ENCODE measurements at regions not wholly inside any gene's neighbourhood (a gene's known extent, or its start where the extent isn't known, plus 50 kb on each side); places are given as distances from the start of the nearest gene placed in this dataset.

DNA sequence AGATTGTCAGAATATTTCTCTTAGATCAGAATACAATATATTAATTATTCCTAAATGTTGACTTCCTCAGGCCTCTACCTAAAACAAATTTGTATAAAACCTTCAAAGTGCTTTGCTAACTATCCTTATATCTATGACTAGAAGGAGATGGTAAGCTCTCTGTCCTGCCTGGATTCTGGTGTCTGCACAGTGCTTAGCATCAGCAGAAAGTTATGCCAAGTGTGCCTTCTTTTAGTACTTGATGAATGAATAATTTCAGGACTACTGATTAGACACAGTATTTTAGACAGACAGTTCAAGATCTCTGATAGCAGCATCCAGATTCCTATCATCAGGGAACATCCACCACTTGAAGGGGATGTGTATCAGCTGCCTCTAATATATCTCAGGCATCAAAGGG lies 242.4 kb upstream of the TLL1 start:
- POLR2A ChIA-PET: no interaction called here
- TF ChIP-seq CBFB (CRISPR knock-in tag; IDR thresholded peaks at IDR 0.05): no peak
- TF ChIP-seq BCLAF1 (IDR thresholded peaks at IDR 0.05): no peak
- TF ChIP-seq NRL (CRISPR knock-in tag; IDR thresholded peaks at IDR 0.05; ENCODE audit: borderline replicate concordance): no peak
- TF ChIP-seq, protein P1, sequence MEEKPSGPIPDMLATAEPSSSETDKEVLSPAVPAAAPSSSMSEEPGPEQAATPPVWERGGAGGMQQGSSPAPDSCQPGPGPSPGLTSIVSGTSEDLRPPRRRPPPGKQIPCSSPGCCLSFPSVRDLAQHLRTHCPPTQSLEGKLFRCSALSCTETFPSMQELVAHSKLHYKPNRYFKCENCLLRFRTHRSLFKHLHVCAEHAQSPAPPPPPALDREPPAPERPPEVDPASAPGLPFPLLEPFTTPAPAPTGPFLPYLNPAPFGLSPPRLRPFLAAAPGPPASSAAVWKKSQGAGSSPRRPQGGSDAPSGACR (CRISPR knock-in tag; IDR thresholded peaks at IDR 0.05): no peak
- no peak for TF ChIP-seq ZNF12 (CRISPR knock-in tag; IDR thresholded peaks at IDR 0.05)
- TF ChIP-seq, protein P2, sequence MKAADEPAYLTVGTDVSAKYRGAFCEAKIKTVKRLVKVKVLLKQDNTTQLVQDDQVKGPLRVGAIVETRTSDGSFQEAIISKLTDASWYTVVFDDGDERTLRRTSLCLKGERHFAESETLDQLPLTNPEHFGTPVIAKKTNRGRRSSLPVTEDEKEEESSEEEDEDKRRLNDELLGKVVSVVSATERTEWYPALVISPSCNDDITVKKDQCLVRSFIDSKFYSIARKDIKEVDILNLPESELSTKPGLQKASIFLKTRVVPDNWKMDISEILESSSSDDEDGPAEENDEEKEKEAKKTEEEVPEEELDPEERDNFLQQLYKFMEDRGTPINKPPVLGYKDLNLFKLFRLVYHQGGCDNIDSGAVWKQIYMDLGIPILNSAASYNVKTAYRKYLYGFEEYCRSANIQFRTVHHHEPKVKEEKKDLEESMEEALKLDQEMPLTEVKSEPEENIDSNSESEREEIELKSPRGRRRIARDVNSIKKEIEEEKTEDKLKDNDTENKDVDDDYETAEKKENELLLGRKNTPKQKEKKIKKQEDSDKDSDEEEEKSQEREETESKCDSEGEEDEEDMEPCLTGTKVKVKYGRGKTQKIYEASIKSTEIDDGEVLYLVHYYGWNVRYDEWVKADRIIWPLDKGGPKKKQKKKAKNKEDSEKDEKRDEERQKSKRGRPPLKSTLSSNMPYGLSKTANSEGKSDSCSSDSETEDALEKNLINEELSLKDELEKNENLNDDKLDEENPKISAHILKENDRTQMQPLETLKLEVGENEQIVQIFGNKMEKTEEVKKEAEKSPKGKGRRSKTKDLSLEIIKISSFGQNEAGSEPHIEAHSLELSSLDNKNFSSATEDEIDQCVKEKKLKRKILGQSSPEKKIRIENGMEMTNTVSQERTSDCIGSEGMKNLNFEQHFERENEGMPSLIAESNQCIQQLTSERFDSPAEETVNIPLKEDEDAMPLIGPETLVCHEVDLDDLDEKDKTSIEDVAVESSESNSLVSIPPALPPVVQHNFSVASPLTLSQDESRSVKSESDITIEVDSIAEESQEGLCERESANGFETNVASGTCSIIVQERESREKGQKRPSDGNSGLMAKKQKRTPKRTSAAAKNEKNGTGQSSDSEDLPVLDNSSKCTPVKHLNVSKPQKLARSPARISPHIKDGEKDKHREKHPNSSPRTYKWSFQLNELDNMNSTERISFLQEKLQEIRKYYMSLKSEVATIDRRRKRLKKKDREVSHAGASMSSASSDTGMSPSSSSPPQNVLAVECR (CRISPR knock-in tag; IDR thresholded peaks at IDR 0.05; ENCODE audit: borderline replicate concordance): no peak
- TF ChIP-seq ZNF749 (CRISPR knock-in tag; IDR thresholded peaks at IDR 0.05; ENCODE audit: borderline replicate concordance): no peak
- no peak for TF ChIP-seq ESRRA (CRISPR knock-in tag; IDR thresholded peaks at IDR 0.05; ENCODE audit: low read depth)
- no peak for TF ChIP-seq ZNF484 (CRISPR knock-in tag; IDR thresholded peaks at IDR 0.05; ENCODE audit: borderline replicate concordance, low read depth)
- TF ChIP-seq ZBTB8A (CRISPR knock-in tag; IDR thresholded peaks at IDR 0.05; ENCODE audit: borderline replicate concordance, low read depth): no peak
- no peak for TF ChIP-seq NCOA1 (CRISPR knock-in tag; IDR thresholded peaks at IDR 0.05)
- TF ChIP-seq, protein P3, sequence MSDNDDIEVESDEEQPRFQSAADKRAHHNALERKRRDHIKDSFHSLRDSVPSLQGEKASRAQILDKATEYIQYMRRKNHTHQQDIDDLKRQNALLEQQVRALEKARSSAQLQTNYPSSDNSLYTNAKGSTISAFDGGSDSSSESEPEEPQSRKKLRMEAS (IDR thresholded peaks at IDR 0.05): no peak
- no peak for TF ChIP-seq MBNL3 (CRISPR knock-in tag; conservative IDR thresholded peaks at IDR 0.05)
- TF ChIP-seq ZNF720 (CRISPR knock-in tag; IDR thresholded peaks at IDR 0.05): no peak
- no peak for TF ChIP-seq SCMH1 (CRISPR knock-in tag; IDR thresholded peaks at IDR 0.05; ENCODE audit: borderline replicate concordance)
- TF ChIP-seq SPEN (CRISPR knock-in tag; IDR thresholded peaks at IDR 0.05; ENCODE audit: low read depth): no peak
- TF ChIP-seq CEBPG (CRISPR knock-in tag; IDR thresholded peaks at IDR 0.05): no peak
- TF ChIP-seq GTF3A (CRISPR knock-in tag; conservative IDR thresholded peaks at IDR 0.05): no peak

More for the DNA sequence above, 242.4 kb upstream of the TLL1 start:
- no peaks in the 10 kb centered on the region for H3K36me3 ChIP-seq (replicated peaks in 1 of 2; ENCODE audit: control insufficient read depth in 1 of 2, insufficient read depth in 2 of 2, low read length in 2 of 2)
- H3K27ac ChIP-seq (ENCODE audit: extremely low read length, insufficient read depth, low read length): no peak overlapping the region
- no peaks in the 10 kb centered on the region for H3K9me3 ChIP-seq (ENCODE audit: low read length)
- DNase-seq (ENCODE audit: low spot score) (no peak), ATAC-seq (no peak), FAIRE-seq (no peak)
- no TSS peak for BruUV-seq (replicated peaks)
- H4K20me1 ChIP-seq (ENCODE audit: insufficient read depth, low read length): no peaks in the 10 kb centered on the region
- no peaks in the 10 kb centered on the region for H3K4me1 ChIP-seq (ENCODE audit: insufficient read depth, low read length)
- no peaks in the 10 kb centered on the region for H3K79me2 ChIP-seq (ENCODE audit: insufficient read depth, low read length)
- H3K4me3 ChIP-seq (replicated peaks in 1 of 3; ENCODE audit: insufficient read depth in 1 of 3, low read depth in 2 of 3, low read length in 3 of 3): no peak overlapping the region
- CTCF ChIA-PET (ENCODE audit: low intra/inter-chr PET ratio, low total read pairs): no interaction called here
- no peak overlapping the region for H2AFZ ChIP-seq (ENCODE audit: low read length)
- no peaks in the 10 kb centered on the region for H3K27me3 ChIP-seq (ENCODE audit: control insufficient read depth in 1 of 2, insufficient read depth in 2 of 2, low read length in 2 of 2)
- intact Hi-C loops (cut with micrococcal nuclease; ENCODE audit: unreplicated experiment): no loop called here
- in situ Hi-C loops (cut with HindIII; ENCODE audit: extremely low pct_ligation_motif_present, low pct_unique_long_range_greater_than_20kb): no loop called here
- no peak overlapping the region for H3K9ac ChIP-seq (ENCODE audit: insufficient read depth, low read depth, low read length)
- H3K4me2 ChIP-seq (ENCODE audit: low read depth, low read length): no peak overlapping the region
